K562 (cell line): ENCODE measurements at regions not wholly inside any gene's neighbourhood (a gene's known extent, or its start where the extent isn't known, plus 50 kb on each side); places are given as distances from the start of the nearest gene placed in this dataset.

Experiments
- ATAC-seq: fragments of 200-7000 bp; cut with Tn5 transposase; 3 replicates; pipeline ENCODE4 v1.9.1; 2020; ENCODE audit warnings: moderate library complexity
- BruUV-seq: library from RNA; stranded (reverse); fragments of 400-500 nt; replicated peaks from 2 replicates; lab custom pipeline; 2021; lab: Mats Ljungman, UMichigan
- CTCF ChIA-PET: fragments of 300-600 bp; formaldehyde crosslinking; extraction: SDS; loops from one replicate; lab custom pipeline; 2021; ENCODE audit warnings: low intra/inter-chr PET ratio; lab: Yijun Ruan, JAX
- POLR2A ChIA-PET: fragments of 300-600, 350-650 bp; sonication (Branson Sonifier 250); formaldehyde crosslinking; extraction: SDS; loops from one replicate; lab custom pipeline; 2021; ENCODE audit warnings: antibody characterized with exemption, inconsistent platforms; lab: Yijun Ruan, JAX
- DNase-seq, 4 experiments: peaks; one replicate each; pipeline versions ENCODE4 v3.0.0 to v3.0.0-alpha.2; 2011 to 2018; ENCODE audit warnings: low spot score in 3 of 4, mixed read lengths in 3 of 4; ENCODE audit errors: extremely low read depth in 1 of 4
- FAIRE-seq: peaks from 2 replicates; lab custom pipeline; 2011; peaks lifted over from hg19 to GRCh38; lab: Jason Lieb, UNC
- H2AFZ ChIP-seq: 2 replicates; pipeline ENCODE4 v1.6.0; 2011; ENCODE audit warnings: low read depth, low read length, control low read depth, inconsistent platforms
- H3K27ac ChIP-seq: fragments of 200-600 bp; 3 replicates; pipeline ENCODE4 v1.8.0; 2011; ENCODE audit warnings: low read depth, mild to moderate bottlenecking, control low read depth, inconsistent platforms, low read length, moderate library complexity, mixed read lengths; ENCODE audit errors: extremely low read depth
- H3K27me3 ChIP-seq, 2 experiments: fragments of 300-600 bp in 1 of 2; 2 replicates in 1 of 2; 3 replicates in 1 of 2; pipeline versions ENCODE4 v1.6.0 to v1.8.0; 2011; ENCODE audit warnings: inconsistent platforms in 2 of 2, low read length in 2 of 2, mild to moderate bottlenecking in 1 of 2, mixed read lengths in 1 of 2, moderate library complexity in 1 of 2; ENCODE audit not compliant: control insufficient read depth in 2 of 2, insufficient read depth in 2 of 2
- H3K36me3 ChIP-seq: fragments of 300-600 bp; 3 replicates; pipeline ENCODE4 v1.8.0; 2011; ENCODE audit warnings: mild to moderate bottlenecking, low read length, inconsistent platforms; ENCODE audit not compliant: control insufficient read depth, insufficient read depth
- H3K4me1 ChIP-seq, 2 experiments: fragments of 200-600 bp in 1 of 2; replicated peaks in 1 of 2; 2 replicates in 1 of 2; 3 replicates in 1 of 2; pipeline versions ENCODE4 v1.5.1 to v1.8.0; 2011; ENCODE audit warnings: inconsistent platforms in 2 of 2, low read length in 2 of 2, mild to moderate bottlenecking in 1 of 2, mixed read lengths in 1 of 2, moderate library complexity in 1 of 2; ENCODE audit not compliant: control insufficient read depth in 2 of 2, insufficient read depth in 2 of 2
- H3K4me2 ChIP-seq: 2 replicates; pipeline ENCODE4 v1.6.1; 2011; ENCODE audit warnings: low read length, control low read depth, inconsistent platforms, mixed read lengths; ENCODE audit not compliant: insufficient read depth
- H3K4me3 ChIP-seq: fragments of 200-600 bp; sonication (generic), shearing (Covaris generic); 2 replicates; pipeline ENCODE4 v1.5.1; 2016; ENCODE audit warnings: control low read depth, inconsistent platforms
- H3K79me2 ChIP-seq: fragments of 200-600 bp; 3 replicates; pipeline ENCODE4 v1.8.0; 2011; ENCODE audit warnings: low read length, inconsistent platforms; ENCODE audit not compliant: control insufficient read depth, insufficient read depth
- H3K9ac ChIP-seq, 2 experiments: 2 replicates each; pipeline versions ENCODE4 v1.6.0 to v1.6.1; 2011; ENCODE audit warnings: low read depth in 2 of 2, low read length in 2 of 2, control low read depth in 1 of 2, inconsistent platforms in 1 of 2, mild to moderate bottlenecking in 1 of 2, mixed read lengths in 1 of 2; ENCODE audit not compliant: insufficient read depth in 1 of 2
- H3K9me1 ChIP-seq: one replicate; pipeline ENCODE4 v1.6.0; 2011; ENCODE audit warnings: inconsistent platforms, mild to moderate bottlenecking, low read length, moderate library complexity; ENCODE audit not compliant: control insufficient read depth, insufficient read depth
- H3K9me3 ChIP-seq: replicated peaks from 2 replicates; pipeline ENCODE4 v1.5.1; 2011; ENCODE audit warnings: low read depth, low read length, inconsistent platforms; ENCODE audit not compliant: control insufficient read depth, insufficient read depth
- H4K20me1 ChIP-seq: replicated peaks from 2 replicates; pipeline ENCODE4 v1.6.1; 2011; ENCODE audit warnings: low read length, inconsistent platforms, mixed read lengths; ENCODE audit not compliant: control insufficient read depth, insufficient read depth
- ETV1 ChIP-seq: fragments of 450-650 bp; conservative IDR thresholded peaks from 2 replicates; pipeline ENCODE4 v1.6.1; 2016; ENCODE audit warnings: missing genetic modification characterization, control low read depth, low read depth, missing compliant biosample characterization
- HMGXB4 ChIP-seq: sonication (generic); formaldehyde crosslinking; IDR thresholded peaks from 2 replicates; pipeline ENCODE4 v1.8.1; 2023; ENCODE audit warnings: mild to moderate bottlenecking, missing genetic modification reagents
- ID3 ChIP-seq, 2 experiments: fragments of 250-450 bp in 1 of 2; fragments of 450-650 bp in 1 of 2; sonication (Bioruptor Pico) in 1 of 2; IDR thresholded peaks; 2 replicates each; pipeline versions ENCODE4 v1.6.1 to v1.8.0; 2016 to 2021; ENCODE audit warnings: mild to moderate bottlenecking in 2 of 2, moderate library complexity in 2 of 2, missing compliant biosample characterization in 1 of 2, missing genetic modification characterization in 1 of 2
- NFE2L1 ChIP-seq: fragments of 450-650 bp; IDR thresholded peaks from 2 replicates; pipeline ENCODE4 v1.6.1; 2016; ENCODE audit warnings: missing genetic modification characterization, low read depth, mild to moderate bottlenecking, missing compliant biosample characterization, moderate library complexity, borderline replicate concordance
- POLR3A ChIP-seq: IDR thresholded peaks from 2 replicates; pipeline ENCODE4 v1.6.1; 2011; ENCODE audit warnings: borderline replicate concordance, mild to moderate bottlenecking, moderate library complexity; ENCODE audit not compliant: insufficient read length, insufficient read depth; ENCODE audit errors: extremely low read depth
- PYGO2 ChIP-seq: fragments of 450-650 bp; IDR thresholded peaks from 2 replicates; pipeline ENCODE4 v1.6.1; 2016; ENCODE audit warnings: mild to moderate bottlenecking, missing genetic modification characterization, moderate library complexity, missing compliant biosample characterization
- RB1 ChIP-seq: fragments of 450-650 bp; IDR thresholded peaks from 2 replicates; pipeline ENCODE4 v1.6.1; 2017; ENCODE audit warnings: low read depth, mild to moderate bottlenecking
- TAF15 ChIP-seq: fragments of 200-400 bp; formaldehyde crosslinking; IDR thresholded peaks from 2 replicates; pipeline ENCODE4 v1.6.1; 2017; ENCODE audit warnings: mild to moderate bottlenecking, low read depth, low read length, moderate library complexity
- XRCC4 ChIP-seq: IDR thresholded peaks from one replicate; pipeline ENCODE4 v1.6.1; 2011; ENCODE audit not compliant: insufficient read depth, insufficient read length; ENCODE audit errors: extremely low read depth
- ZNF316 ChIP-seq: fragments of 450-650 bp; IDR thresholded peaks from 2 replicates; pipeline ENCODE4 v1.6.1; 2016
- ZNF668 ChIP-seq: fragments of 250-450 bp; sonication (Bioruptor Pico); IDR thresholded peaks from 2 replicates; pipeline ENCODE4 v1.8.0; 2022; ENCODE audit warnings: mild to moderate bottlenecking, inconsistent platforms
- WGBS: fragments of 100-300 bp; shearing (Covaris generic); methylation state at CpG from one replicate; pipeline ENCODE4 v1.1.6; 2016; ENCODE audit warnings: low coverage, mixed read lengths; ENCODE audit not compliant: insufficient coverage; ENCODE audit errors: missing lambda C conversion rate; 5-methylcytosine and 5-hydroxymethylcytosine counted together
- in situ Hi-C: fragments of 300-500 bp; cut with MboI; formaldehyde crosslinking; loops from 4 replicates; pipeline ENCODE4 v1.15.0; 2018; ENCODE audit warnings: inconsistent platforms, mixed read lengths
- intact Hi-C: fragments of 100-400 bp; cut with micrococcal nuclease; formaldehyde crosslinking; loops from 2 replicates; pipeline ENCODE4 v1.14.2; 2022

GRCh38 chr13:72537782-72538181 is 189.6 kb downstream of the MZT1 start:
- Histone ChIP-seq H3K27me3 (no peaks in the 10 kb centered on the region), H3K27ac (no peak overlapping the region), H3K36me3 (no peaks in the 10 kb centered on the region), H3K4me2 (no peak overlapping the region), H3K9me3 (no peaks in the 10 kb centered on the region), H3K9me1 (no peaks in the 10 kb centered on the region), H3K79me2 (no peaks in the 10 kb centered on the region), H3K4me1 (no peaks in the 10 kb centered on the region), H4K20me1 (no peaks in the 10 kb centered on the region), H2AFZ (no peak overlapping the region), H3K4me3 (no peak overlapping the region), H3K9ac (no peak overlapping the region)
- WGBS, result 0% methylated on average over 2 of the region's 2 CpGs
- DNase-seq (no peak), ATAC-seq (no peak), FAIRE-seq (no peak)
- ChIA-PET POLR2A (no interaction called here), CTCF (interaction anchor here (0.6 kb wide), 1 partner anchor 116 kb away, joined by 3 read pairs; no protein-coding TSS in a partner anchor)
- TF ChIP-seq ZNF668 (CRISPR knock-in tag), result no peak
- TF ChIP-seq RB1, result no peak
- no peak for TF ChIP-seq NFE2L1
- TF ChIP-seq TAF15, result no peak
- TF ChIP-seq ZNF316, result no peak
- no peak for TF ChIP-seq PYGO2
- TF ChIP-seq HMGXB4 (CRISPR knock-in tag), result no peak
- no peak for TF ChIP-seq ID3 (CRISPR knock-in tag; IDR thresholded peaks at IDR 0.05)
- TF ChIP-seq ID3 (tag; IDR thresholded peaks at IDR 0.05), result no peak
- no peak for TF ChIP-seq POLR3A
- no peak for TF ChIP-seq XRCC4
- TF ChIP-seq ETV1 (tag), result no peak
- BruUV-seq, result no TSS peak
- in situ Hi-C loops, result no loop called here
- intact Hi-C loops, result no loop called here
